PC-3 (cell line): ENCODE measurements at regions not wholly inside any gene's neighbourhood (a gene's known extent, or its start where the extent isn't known, plus 50 kb on each side); places are given as distances from the start of the nearest gene placed in this dataset.

Experiments
- EZH2phosphoT487 ChIP-seq: fragments of 300-600 bp; sonication (generic); IDR thresholded peaks from 2 replicates; pipeline ENCODE4 v1.6.1; 2018; ENCODE audit warnings: mild to moderate bottlenecking, antibody characterized with exemption, low read length, borderline replicate concordance
- TF ChIP-seq, protein P1 (sequence below): fragments of 300-600 bp; sonication (generic); conservative IDR thresholded peaks from 2 replicates; pipeline ENCODE4 v1.5.1; 2017; ENCODE audit warnings: antibody characterized with exemption, low read depth, mild to moderate bottlenecking, low read length

DNA sequence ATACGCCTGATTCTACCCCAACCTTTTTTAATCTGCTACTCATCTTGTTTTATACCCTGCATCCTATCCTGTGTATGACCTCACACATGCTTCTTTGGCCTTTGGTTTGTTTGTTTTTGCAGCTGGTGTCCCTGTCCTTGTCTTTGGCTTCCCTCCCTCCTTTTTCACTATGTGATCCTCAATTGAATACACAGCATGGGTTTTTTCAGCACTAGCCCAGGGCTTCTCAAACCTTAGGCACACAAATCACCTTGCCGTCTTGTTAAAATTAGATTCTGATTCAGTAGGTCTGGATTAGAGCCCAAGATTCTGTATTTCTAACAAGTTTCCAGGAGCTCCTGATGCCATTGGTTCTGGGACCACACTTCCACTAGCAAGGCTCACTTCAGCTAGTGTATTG, 321.5 kb upstream of the MAN1A1 start:
- TF ChIP-seq, protein P1, sequence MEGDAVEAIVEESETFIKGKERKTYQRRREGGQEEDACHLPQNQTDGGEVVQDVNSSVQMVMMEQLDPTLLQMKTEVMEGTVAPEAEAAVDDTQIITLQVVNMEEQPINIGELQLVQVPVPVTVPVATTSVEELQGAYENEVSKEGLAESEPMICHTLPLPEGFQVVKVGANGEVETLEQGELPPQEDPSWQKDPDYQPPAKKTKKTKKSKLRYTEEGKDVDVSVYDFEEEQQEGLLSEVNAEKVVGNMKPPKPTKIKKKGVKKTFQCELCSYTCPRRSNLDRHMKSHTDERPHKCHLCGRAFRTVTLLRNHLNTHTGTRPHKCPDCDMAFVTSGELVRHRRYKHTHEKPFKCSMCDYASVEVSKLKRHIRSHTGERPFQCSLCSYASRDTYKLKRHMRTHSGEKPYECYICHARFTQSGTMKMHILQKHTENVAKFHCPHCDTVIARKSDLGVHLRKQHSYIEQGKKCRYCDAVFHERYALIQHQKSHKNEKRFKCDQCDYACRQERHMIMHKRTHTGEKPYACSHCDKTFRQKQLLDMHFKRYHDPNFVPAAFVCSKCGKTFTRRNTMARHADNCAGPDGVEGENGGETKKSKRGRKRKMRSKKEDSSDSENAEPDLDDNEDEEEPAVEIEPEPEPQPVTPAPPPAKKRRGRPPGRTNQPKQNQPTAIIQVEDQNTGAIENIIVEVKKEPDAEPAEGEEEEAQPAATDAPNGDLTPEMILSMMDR: no peak
- no peak for TF ChIP-seq EZH2phosphoT487
